Stomach (tissue), 8 donors: ENCODE measurements at regions not wholly inside any gene's neighbourhood (a gene's known extent, or its start where the extent isn't known, plus 50 kb on each side); places are given as distances from the start of the nearest gene placed in this dataset.
"Not testable (repeated sequence)": the region's sequence is repeated elsewhere in the genome, so short reads cannot be mapped to it uniquely, and the experiment has no call there.

Experiments used
- DNase-seq, 2 donors: peaks; one replicate each; pipeline versions ENCODE4 v3.0.0 to v3.0.0-alpha.2; 2013 to 2019
- H3K27ac ChIP-seq, 5 donors: fragments of 200-600 bp in 4 of 5; sonication (generic) in 4 of 5; one replicate each; pipeline ENCODE4 v1.5.1; 2013 to 2019; ENCODE audit warnings: mild to moderate bottlenecking in 1 of 5, moderate library complexity in 1 of 5
- H3K27me3 ChIP-seq, 3 donors: fragments of 200-600 bp; sonication (generic); one replicate each; pipeline ENCODE4 v1.5.1; 2017 to 2019; ENCODE audit warnings: mixed run types in 1 of 3
- H3K36me3 ChIP-seq, 4 donors: fragments of 200-600 bp; sonication (generic); 1 replicate in 3 of 4; 2 replicates in 1 of 4; pipeline ENCODE4 v1.5.1; 2016 to 2019
- H3K4me1 ChIP-seq, 4 donors: fragments of 200-600 bp; sonication (generic); one replicate each; pipeline ENCODE4 v1.5.1; 2016 to 2019
- H3K4me3 ChIP-seq, 4 donors: fragments of 200-600 bp; sonication (generic) in 3 of 4; one replicate each; pipeline ENCODE4 v1.5.1; 2016 to 2019; ENCODE audit warnings: mild to moderate bottlenecking in 1 of 4
- H3K9me3 ChIP-seq, 4 donors: fragments of 200-600 bp; sonication (generic); one replicate each; pipeline ENCODE4 v1.5.1; 2016 to 2019
- WGBS, 5 donors: extraction: QIAGEN DNeasy Blood & Tissue Kit in 3 of 5; methylation state at CpG; one replicate each; pipeline versions ENCODE4 v1.1.5 to v1.1.7; 2013 to 2018; 5-methylcytosine and 5-hydroxymethylcytosine counted together
- intact Hi-C: fragments of 100-400 bp; cut with DNase I; formaldehyde crosslinking; loops from one replicate; pipeline ENCODE4 v1.15.1; 2023; ENCODE audit warnings: low total_unique reads
- small RNA-seq, 4 donors: library from RNA; depleted of rRNA; stranded (forward); fragments of <200 nt; gene quantifications; one replicate each; pipeline ENCODE3, GENCODE V24; 2016
- donor health status: healthy with polysubstance abuse.
- donor health status: Bipolar disorder and iron deficiency.
- donor health status: healthy.

- H3K27me3 ChIP-seq, H3K4me1 ChIP-seq, DNase-seq, intact Hi-C loops, H3K4me3 ChIP-seq, H3K27ac ChIP-seq: not testable (repeated sequence)
- H3K36me3 ChIP-seq: peaks cover 8 to 33% (median 11%) of the 10 kb centered on the region in 4 donors
- 94 to 98% (median 96%) methylated on average over 21 to 28 of the region's 28 CpGs for WGBS, 5 donors
- H3K9me3 ChIP-seq: peaks cover 0 to 27% (median 4%) of the 10 kb centered on the region in 4 donors
Measured at GRCh38 chr10:38451306-38451967, 357.3 kb downstream of the ZNF37A start.

Small RNA genes lying in the stretch of these regions (small RNA-seq; reads per million reads assigned to genes)
- gene AL117339.3: 0 reads per million in 4 donors
- gene RNU6-1118P: 0 reads per million in 4 donors
